Activated CD8-positive, alpha-beta memory T cell treated with anti-CD3 and anti-CD28 coated beads, Interleukin-2, amount 50 U/mL, for 1 hour (primary cell): ENCODE measurements at regions not wholly inside any gene's neighbourhood (a gene's known extent, or its start where the extent isn't known, plus 50 kb on each side); places are given as distances from the start of the nearest gene placed in this dataset.

ENCODE experiments used
- DNase-seq: peaks from one replicate; pipeline ENCODE4 v3.0.0-alpha.2; 2020; ENCODE audit errors: extremely low read depth

DNA sequence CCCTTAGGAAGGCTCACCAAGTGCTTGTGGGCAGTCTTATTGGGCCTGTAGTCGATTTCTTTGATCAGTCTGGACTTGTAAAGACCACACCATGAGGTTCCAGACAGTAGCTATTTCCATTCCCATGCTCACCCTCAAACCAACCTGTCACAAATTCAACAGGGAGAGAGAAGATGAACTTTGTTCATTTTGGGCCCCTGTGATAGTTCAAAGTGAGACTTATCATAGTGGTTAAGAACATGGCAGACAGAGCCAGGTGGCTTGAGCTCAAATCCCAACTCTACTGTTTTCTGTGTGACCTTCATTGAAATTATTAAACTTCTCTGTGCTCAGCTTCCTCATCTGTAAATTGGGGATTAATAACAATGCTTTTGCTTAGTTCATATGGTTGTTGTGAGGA is 53.9 kb upstream of the CTLA4 start:
- DNase-seq, result no peak

DNA sequence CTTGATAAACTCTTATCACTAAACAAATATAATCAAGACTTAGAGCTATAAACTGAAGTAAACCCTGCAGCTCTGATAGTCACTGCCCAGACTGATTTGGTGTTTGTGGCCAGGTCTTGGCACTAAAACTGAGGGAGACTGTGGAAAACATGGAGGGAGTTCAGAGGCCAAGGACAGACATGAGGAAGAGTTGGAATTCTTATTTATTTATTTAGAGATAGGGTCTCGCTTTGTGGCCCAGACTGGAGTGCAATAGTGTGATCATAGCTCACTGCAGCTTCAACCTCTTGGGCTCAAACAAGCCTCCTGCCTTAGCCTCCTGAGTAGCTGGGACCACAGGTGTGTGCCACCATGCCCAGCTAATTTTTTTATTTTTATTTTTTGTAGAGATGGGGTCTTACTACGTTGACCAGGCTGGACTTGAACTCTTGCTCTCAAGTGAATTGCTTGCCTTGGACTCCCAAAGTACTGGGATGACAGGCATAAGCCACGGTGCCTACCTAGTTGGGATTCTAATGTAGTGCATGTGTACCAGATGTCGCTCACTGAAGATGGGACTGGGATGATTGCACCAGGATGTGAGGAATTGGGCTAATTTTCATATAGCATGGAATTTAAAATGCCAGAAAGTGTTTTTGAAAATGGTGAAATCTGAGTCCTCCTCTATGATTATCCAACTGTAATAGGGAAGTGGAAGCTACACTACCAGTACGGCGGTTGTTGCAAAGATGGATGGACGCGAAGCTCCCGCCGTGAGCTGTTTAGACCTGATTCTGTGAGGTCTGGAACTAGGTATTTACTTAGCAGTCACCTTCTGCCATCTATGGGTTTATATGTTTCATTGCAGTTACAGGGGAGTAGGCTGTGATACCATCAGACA is 52.7 kb upstream of the CTLA4 start:
- no peak for DNase-seq

DNA sequence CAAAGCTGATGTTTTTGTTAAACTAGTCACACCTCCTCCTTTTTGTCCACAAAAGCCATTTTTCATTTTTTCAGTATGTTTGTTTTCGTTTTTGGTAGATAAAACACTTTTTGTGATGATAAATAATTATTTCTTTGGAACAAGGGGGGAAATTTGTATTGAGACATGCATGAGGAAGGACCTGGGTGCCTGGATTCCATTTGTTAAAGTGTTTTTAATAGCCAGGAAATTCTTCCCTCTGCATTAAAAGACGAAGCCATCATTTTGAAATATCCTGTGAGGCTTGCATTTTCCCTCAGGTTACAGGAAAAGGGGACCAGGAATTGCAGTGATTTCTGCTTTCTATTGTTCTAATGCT is 52.1 kb upstream of the CTLA4 start:
- no peak for DNase-seq

DNA sequence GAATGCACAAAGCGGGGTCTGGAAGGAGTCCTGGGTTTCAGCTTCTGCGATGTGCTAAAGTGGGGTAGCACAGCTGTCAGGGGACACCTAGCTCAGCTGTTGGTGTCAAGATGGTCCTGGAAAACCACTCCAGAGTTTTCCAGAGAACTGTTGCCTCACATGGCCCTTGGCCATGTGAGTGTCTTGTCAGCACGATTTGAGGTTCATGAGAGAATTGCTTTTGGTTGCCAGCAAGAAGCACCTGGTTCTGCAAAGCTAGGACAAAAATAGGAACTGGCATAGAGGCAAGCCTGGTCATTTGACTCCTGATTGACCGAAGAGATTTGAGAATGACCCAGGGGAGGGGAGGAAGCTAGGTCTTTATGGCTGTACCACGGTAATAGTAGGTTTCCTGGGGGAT is 50.4 kb upstream of the CTLA4 start:
- DNase-seq, result no peak
